ENCODE measurements at regions not wholly inside any gene's neighbourhood (a gene's known extent, or its start where the extent isn't known, plus 50 kb on each side); places are given as distances from the start of the nearest gene placed in this dataset.

GRCh38 chr5:36536616-36537005, 69.8 kb upstream of the SLC1A3 start:
- TF ChIP-seq POLR2A (IDR thresholded peaks at IDR 0.05; ENCODE audit: low read length): no peak
- TF ChIP-seq ZC3H11A (IDR thresholded peaks at IDR 0.05): no peak
- no peak for TF ChIP-seq CTCF (IDR thresholded peaks at IDR 0.05)
- no peak for TF ChIP-seq RCOR1 (IDR thresholded peaks at IDR 0.05; ENCODE audit: low read depth, low read length)
- TF ChIP-seq KDM1A (IDR thresholded peaks at IDR 0.05; ENCODE audit: low read depth): no peak
- TF ChIP-seq E2F6 (IDR thresholded peaks at IDR 0.05; ENCODE audit: borderline replicate concordance, low read depth): no peak
- no peak for TF ChIP-seq BHLHE40 (IDR thresholded peaks at IDR 0.05; ENCODE audit: low read depth, low read length)
- no peak for TF ChIP-seq CEBPB (IDR thresholded peaks at IDR 0.05)
- no peak for TF ChIP-seq JUNB (IDR thresholded peaks at IDR 0.05)
- TF ChIP-seq MYC (IDR thresholded peaks at IDR 0.05; ENCODE audit: borderline replicate concordance, low read length): no peak
- no peak for TF ChIP-seq TP53 (CRISPR knock-in tag; IDR thresholded peaks at IDR 0.05)
